ENCODE measurements at regions not wholly inside any gene's neighbourhood (a gene's known extent, or its start where the extent isn't known, plus 50 kb on each side); places are given as distances from the start of the nearest gene placed in this dataset.

DNA sequence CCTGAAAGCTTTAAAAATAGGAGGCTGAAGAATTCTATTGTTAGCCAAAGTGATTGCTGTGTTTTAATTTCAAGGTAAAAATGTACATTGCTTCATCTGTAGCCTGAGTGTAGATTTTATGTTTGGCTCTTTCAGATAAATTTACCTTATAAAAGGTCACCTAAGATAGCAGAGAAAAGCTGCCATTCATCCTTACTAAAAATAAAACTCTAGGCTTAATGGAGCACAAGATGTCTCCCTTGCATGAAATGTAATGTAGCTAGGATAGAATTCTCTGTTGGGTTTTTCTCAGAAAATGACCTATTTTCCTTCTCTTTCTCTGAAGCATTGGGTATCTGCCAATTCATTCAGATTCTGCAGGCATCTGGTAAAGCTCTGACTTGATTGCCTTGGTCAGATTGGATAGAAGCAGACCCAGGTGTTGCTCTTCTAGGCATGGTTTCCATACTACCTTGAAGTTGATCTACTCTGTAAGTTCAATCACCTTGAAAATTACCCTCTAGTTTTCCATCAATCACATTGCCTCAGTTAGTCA lies 176.6 kb upstream of the GORAB start:
- no peaks in the 10 kb centered on the region for H3K9me3 ChIP-seq
- TF ChIP-seq, protein P1, sequence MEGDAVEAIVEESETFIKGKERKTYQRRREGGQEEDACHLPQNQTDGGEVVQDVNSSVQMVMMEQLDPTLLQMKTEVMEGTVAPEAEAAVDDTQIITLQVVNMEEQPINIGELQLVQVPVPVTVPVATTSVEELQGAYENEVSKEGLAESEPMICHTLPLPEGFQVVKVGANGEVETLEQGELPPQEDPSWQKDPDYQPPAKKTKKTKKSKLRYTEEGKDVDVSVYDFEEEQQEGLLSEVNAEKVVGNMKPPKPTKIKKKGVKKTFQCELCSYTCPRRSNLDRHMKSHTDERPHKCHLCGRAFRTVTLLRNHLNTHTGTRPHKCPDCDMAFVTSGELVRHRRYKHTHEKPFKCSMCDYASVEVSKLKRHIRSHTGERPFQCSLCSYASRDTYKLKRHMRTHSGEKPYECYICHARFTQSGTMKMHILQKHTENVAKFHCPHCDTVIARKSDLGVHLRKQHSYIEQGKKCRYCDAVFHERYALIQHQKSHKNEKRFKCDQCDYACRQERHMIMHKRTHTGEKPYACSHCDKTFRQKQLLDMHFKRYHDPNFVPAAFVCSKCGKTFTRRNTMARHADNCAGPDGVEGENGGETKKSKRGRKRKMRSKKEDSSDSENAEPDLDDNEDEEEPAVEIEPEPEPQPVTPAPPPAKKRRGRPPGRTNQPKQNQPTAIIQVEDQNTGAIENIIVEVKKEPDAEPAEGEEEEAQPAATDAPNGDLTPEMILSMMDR (IDR thresholded peaks at IDR 0.05), result no peak
- H3K4me3 ChIP-seq, result no peak overlapping the region
- H3K27me3 ChIP-seq (replicated peaks; ENCODE audit: insufficient read depth), result no peaks in the 10 kb centered on the region
- H3K27ac ChIP-seq, result peak overlapping the region in 1 of 2 donors; percentile 23
- no peak for ATAC-seq (ENCODE audit: insufficient number of reproducible peaks, low FRiP score, low read depth)
- no peak for DNase-seq (ENCODE audit: low spot score)
- H3K4me1 ChIP-seq (ENCODE audit: control insufficient read depth in 1 of 2, low read depth in 2 of 2), result peaks cover 7 to 52% of the 10 kb centered on the region in 2 donors
- H3K36me3 ChIP-seq, result no peaks in the 10 kb centered on the region

DNA sequence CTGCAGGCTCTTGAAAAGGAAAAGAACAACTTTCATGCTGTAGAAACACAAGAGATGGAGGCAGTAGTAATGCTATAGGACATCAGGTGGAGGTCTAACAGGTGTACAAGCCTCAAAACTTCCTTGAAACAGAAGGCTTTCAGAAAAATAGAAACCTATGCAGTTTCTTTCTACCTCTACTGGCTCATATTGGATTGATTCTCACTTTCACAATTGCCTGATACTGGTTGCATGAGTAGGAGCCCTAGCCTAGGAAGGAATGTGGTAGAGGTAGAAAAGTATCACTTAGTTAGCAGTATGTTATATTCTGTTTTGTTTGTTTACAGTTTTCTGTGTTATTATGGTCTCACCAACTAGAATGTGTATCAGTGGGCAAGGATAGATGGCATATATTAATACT lies 175.4 kb upstream of the GORAB start:
- Histone ChIP-seq H3K4me1 (ENCODE audit: control insufficient read depth in 1 of 2, low read depth in 2 of 2) (peaks cover under 1 to 40% of the 10 kb centered on the region in 2 donors), H3K4me3 (no peak overlapping the region), H3K27me3 (replicated peaks; ENCODE audit: insufficient read depth) (no peaks in the 10 kb centered on the region), H3K36me3 (no peaks in the 10 kb centered on the region), H3K27ac (no peak overlapping the region), H3K9me3 (no peaks in the 10 kb centered on the region)
- ATAC-seq (ENCODE audit: insufficient number of reproducible peaks, low FRiP score, low read depth), result no peak
- DNase-seq (ENCODE audit: low spot score), result no peak
- TF ChIP-seq, protein P1 (IDR thresholded peaks at IDR 0.05), result no peak

DNA sequence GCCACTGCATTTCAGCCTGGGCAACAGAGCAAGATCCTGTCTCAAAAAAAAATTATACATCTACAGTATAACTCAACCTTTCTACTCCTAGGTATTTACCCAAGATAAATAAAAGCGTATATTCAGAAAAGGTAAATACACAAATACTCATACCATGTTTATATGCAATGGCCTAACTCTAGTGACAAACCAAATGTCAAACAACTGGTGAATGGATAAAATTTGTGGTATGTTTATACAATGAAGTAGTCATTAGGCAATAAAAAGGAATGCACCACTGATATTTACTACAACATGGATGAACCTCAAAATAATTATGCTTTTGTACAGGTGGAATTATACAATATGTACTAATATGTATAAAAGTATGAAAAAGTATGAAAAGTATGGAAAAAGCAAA lies 174.2 kb upstream of the GORAB start:
- H3K4me1 ChIP-seq (ENCODE audit: control insufficient read depth in 1 of 2, low read depth in 2 of 2), result peaks cover 0 to 28% of the 10 kb centered on the region in 2 donors
- no peak overlapping the region for H3K4me3 ChIP-seq
- no peak for ATAC-seq (ENCODE audit: insufficient number of reproducible peaks, low FRiP score, low read depth)
- no peaks in the 10 kb centered on the region for H3K9me3 ChIP-seq
- H3K27me3 ChIP-seq (replicated peaks; ENCODE audit: insufficient read depth), result no peaks in the 10 kb centered on the region
- no peaks in the 10 kb centered on the region for H3K36me3 ChIP-seq
- no peak for DNase-seq (ENCODE audit: low spot score)
- TF ChIP-seq, protein P1 (IDR thresholded peaks at IDR 0.05), result no peak
- no peak overlapping the region for H3K27ac ChIP-seq

DNA sequence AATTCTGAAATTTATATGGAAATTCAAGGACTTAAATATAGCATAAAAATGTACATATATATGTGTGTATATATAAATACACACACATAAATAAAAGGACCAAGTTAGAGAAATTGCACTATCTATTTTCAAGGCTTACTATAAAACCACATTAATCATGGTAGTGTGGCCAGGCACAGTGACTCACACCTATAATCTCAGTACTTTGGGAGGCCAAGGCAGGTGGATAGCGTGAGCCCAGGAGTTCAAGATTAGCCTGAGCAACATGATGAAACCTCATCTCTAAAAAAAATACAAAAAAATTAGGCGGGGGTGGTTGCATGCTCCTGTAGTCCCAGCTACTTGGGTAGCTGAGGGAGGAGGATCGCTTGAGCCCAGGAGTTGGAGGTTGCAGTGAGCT lies 171.4 kb upstream of the GORAB start:
- H3K27me3 ChIP-seq (replicated peaks; ENCODE audit: insufficient read depth), result no peaks in the 10 kb centered on the region
- H3K4me1 ChIP-seq (ENCODE audit: control insufficient read depth in 1 of 2, low read depth in 2 of 2), result peaks cover 0 to 2% of the 10 kb centered on the region in 2 donors
- no peaks in the 10 kb centered on the region for H3K36me3 ChIP-seq
- no peak overlapping the region for H3K4me3 ChIP-seq
- DNase-seq (ENCODE audit: low spot score) (no peak), ATAC-seq (ENCODE audit: insufficient number of reproducible peaks, low FRiP score, low read depth) (no peak)
- H3K9me3 ChIP-seq, result no peaks in the 10 kb centered on the region
- TF ChIP-seq, protein P1 (IDR thresholded peaks at IDR 0.05), result no peak
- H3K27ac ChIP-seq, result no peak overlapping the region

DNA sequence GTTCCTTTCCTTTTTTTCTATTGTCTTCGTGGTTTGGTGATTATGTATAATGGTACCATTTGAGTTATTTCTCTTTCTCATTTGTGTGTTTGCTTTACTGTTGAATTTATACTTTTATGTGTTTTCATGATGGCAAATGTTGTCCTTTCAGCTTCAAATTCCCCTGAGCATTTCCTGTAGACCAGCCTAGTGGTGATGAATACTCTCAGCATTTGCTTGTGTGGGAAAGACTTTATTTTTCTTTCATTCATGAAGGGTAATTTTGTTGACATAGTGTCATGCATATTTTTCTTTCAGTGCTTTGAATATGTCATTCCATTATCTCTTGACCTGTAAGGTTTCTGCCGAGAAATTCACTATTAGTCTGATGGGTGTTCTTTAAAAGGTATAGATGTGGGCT lies 166.6 kb upstream of the GORAB start:
- ATAC-seq (ENCODE audit: insufficient number of reproducible peaks, low FRiP score, low read depth) (no peak), DNase-seq (ENCODE audit: low spot score) (no peak)
- H3K27me3 ChIP-seq (replicated peaks; ENCODE audit: insufficient read depth), result no peaks in the 10 kb centered on the region
- no peak overlapping the region for H3K27ac ChIP-seq
- TF ChIP-seq, protein P1 (IDR thresholded peaks at IDR 0.05), result no peak
- H3K4me1 ChIP-seq (ENCODE audit: control insufficient read depth in 1 of 2, low read depth in 2 of 2), result no peaks in the 10 kb centered on the region
- no peak overlapping the region for H3K4me3 ChIP-seq
- no peaks in the 10 kb centered on the region for H3K36me3 ChIP-seq
- H3K9me3 ChIP-seq, result no peaks in the 10 kb centered on the region
